Stimulated activated CD8-positive, alpha-beta memory T cell treated with anti-CD3 and anti-CD28 coated beads, Interleukin-15, amount 100 ng/mL, for 4 hours (primary cell): ENCODE measurements at regions not wholly inside any gene's neighbourhood (a gene's known extent, or its start where the extent isn't known, plus 50 kb on each side); places are given as distances from the start of the nearest gene placed in this dataset.

Source experiments
- DNase-seq, 2 donors: peaks; one replicate each; pipeline ENCODE4 v3.0.0-alpha.2; 2020; ENCODE audit warnings: low read depth in 2 of 2

GRCh38 chr2:16121986-16122390 is 181.6 kb downstream of the MYCN start:
- no peak for DNase-seq

GRCh38 chr2:16121231-16121985 is 181.1 kb downstream of the MYCN start:
- no peak for DNase-seq

GRCh38 chr2:16120591-16121180 is 180.3 kb downstream of the MYCN start:
- no peak for DNase-seq

- DNase-seq: no peak
These were observed 179.4 kb downstream of the MYCN start for GRCh38 chr2:16119741-16120140.

GRCh38 chr2:16118611-16119590 is 178.6 kb downstream of the MYCN start:
- DNase-seq: no peak

- no peak for DNase-seq
These were observed 177.7 kb downstream of the MYCN start for GRCh38 chr2:16117791-16118610.

GRCh38 chr2:16117021-16117700 is 176.8 kb downstream of the MYCN start:
- no peak for DNase-seq

- DNase-seq: no peak
These were observed 175.8 kb downstream of the MYCN start for GRCh38 chr2:16115881-16116830.

GRCh38 chr2:16115291-16115690 is 174.9 kb downstream of the MYCN start:
- DNase-seq: no peak

- DNase-seq: no peak
These were observed 174.5 kb downstream of the MYCN start for GRCh38 chr2:16114836-16115235.

- no peak for DNase-seq
These were observed 173.7 kb downstream of the MYCN start for GRCh38 chr2:16114070-16114469.

- DNase-seq: no peak
These were observed 173.2 kb downstream of the MYCN start for GRCh38 chr2:16113568-16113967.

GRCh38 chr2:16112972-16113560 is 172.7 kb downstream of the MYCN start:
- no peak for DNase-seq

GRCh38 chr2:16112251-16112971 is 172.1 kb downstream of the MYCN start:
- DNase-seq: no peak

- DNase-seq: no peak
These were observed 171.5 kb downstream of the MYCN start for GRCh38 chr2:16111838-16112210.

GRCh38 chr2:16109821-16110310 is 169.5 kb downstream of the MYCN start:
- no peak for DNase-seq

- no peak for DNase-seq
These were observed 169.0 kb downstream of the MYCN start for GRCh38 chr2:16109368-16109820.

- no peak for DNase-seq
These were observed 166.9 kb downstream of the MYCN start for GRCh38 chr2:16107246-16107645.
